NB4 (cell line): ENCODE measurements at regions not wholly inside any gene's neighbourhood (a gene's known extent, or its start where the extent isn't known, plus 50 kb on each side); places are given as distances from the start of the nearest gene placed in this dataset.
"Not testable (repeated sequence)": the region's sequence is repeated elsewhere in the genome, so short reads cannot be mapped to it uniquely, and the experiment has no call there.

Source experiments
- DNase-seq: peaks from one replicate; pipeline ENCODE4 v3.0.0; 2010; ENCODE audit warnings: low read depth
- H3K4me3 ChIP-seq: one replicate; pipeline ENCODE4 v1.5.1; 2011; ENCODE audit warnings: mild to moderate bottlenecking, low read depth, low read length, moderate library complexity
- CTCF ChIP-seq: IDR thresholded peaks from one replicate; pipeline ENCODE4 v1.5.1; 2012; ENCODE audit warnings: low read depth, low read length
- MAX ChIP-seq: IDR thresholded peaks from 2 replicates; pipeline ENCODE4 v1.6.1; 2011; ENCODE audit warnings: low read depth, low read length
- MYC ChIP-seq: IDR thresholded peaks from 2 replicates; pipeline ENCODE4 v1.6.1; 2011; ENCODE audit warnings: low read depth, low read length
- POLR2A ChIP-seq: IDR thresholded peaks from 2 replicates; pipeline ENCODE4 v1.6.1; 2011; ENCODE audit warnings: mild to moderate bottlenecking; ENCODE audit not compliant: insufficient read length; ENCODE audit errors: extremely low read depth

GRCh38 chr2:185567196-185567595 is 171.4 kb upstream of the FSIP2 start:
- TF ChIP-seq POLR2A (no peak), MAX (no peak), MYC (no peak), CTCF (no peak)

GRCh38 chr2:185567940-185568339 is 170.7 kb upstream of the FSIP2 start:
- DNase-seq = no peak
- H3K4me3 ChIP-seq = no peak overlapping the region
- TF ChIP-seq POLR2A (no peak), MYC (no peak), CTCF (no peak), MAX (no peak)

More at GRCh38 chr2:185567196-185567595, 171.4 kb upstream of the FSIP2 start:
- no peak for DNase-seq
- H3K4me3 ChIP-seq = no peak overlapping the region

- no peak overlapping the region for H3K4me3 ChIP-seq
- TF ChIP-seq CTCF (no peak), POLR2A (no peak), MAX (no peak), MYC (no peak)
- DNase-seq = no peak
Observed at GRCh38 chr2:185578322-185578721, 160.3 kb upstream of the FSIP2 start.

- no peak for DNase-seq
- TF ChIP-seq CTCF (no peak), POLR2A (no peak), MAX (no peak)
- no peak overlapping the region for H3K4me3 ChIP-seq
Observed at GRCh38 chr2:185583058-185583816, 155.4 kb upstream of the FSIP2 start.

GRCh38 chr2:185585165-185585564 is 153.4 kb upstream of the FSIP2 start:
- DNase-seq, H3K4me3 ChIP-seq: not testable (repeated sequence)

GRCh38 chr2:185591276-185591675 is 147.3 kb upstream of the FSIP2 start:
- not testable (repeated sequence) for DNase-seq, H3K4me3 ChIP-seq

- H3K4me3 ChIP-seq = no peak overlapping the region
- no peak for TF ChIP-seq MAX
- TF ChIP-seq CTCF = no peak
- TF ChIP-seq MYC = no peak
- no peak for TF ChIP-seq POLR2A
- DNase-seq = no peak
Observed at GRCh38 chr2:185607945-185608344, 130.7 kb upstream of the FSIP2 start.
